AG04450 (cell line): ENCODE measurements at regions not wholly inside any gene's neighbourhood (a gene's known extent, or its start where the extent isn't known, plus 50 kb on each side); places are given as distances from the start of the nearest gene placed in this dataset.
A peak's percentile ranks its signal among the peaks of the same experiment; 100 is the strongest.

ENCODE experiments used
- CTCF ChIA-PET: fragments of 300-600, 350-600 bp; formaldehyde crosslinking; extraction: SDS; loops from one replicate; lab custom pipeline; 2022; ENCODE audit warnings: antibody characterized with exemption, inconsistent platforms; lab: Charles Lee
- POLR2A ChIA-PET: fragments of 350-600 bp; formaldehyde crosslinking; extraction: SDS; loops from one replicate; lab custom pipeline; 2021; ENCODE audit warnings: antibody characterized with exemption, inconsistent platforms; lab: Yijun Ruan, JAX
- DNase-seq: peaks from one replicate; pipeline ENCODE4 v3.0.0-alpha.2; 2011; ENCODE audit warnings: low read depth, low spot score
- H3K27ac ChIP-seq: one replicate; pipeline ENCODE4 v1.5.1; 2012; ENCODE audit warnings: low read depth, low read length, control low read depth
- H3K27me3 ChIP-seq: one replicate; pipeline ENCODE4 v1.6.0; 2012; ENCODE audit warnings: low read length; ENCODE audit not compliant: control insufficient read depth, insufficient read depth
- H3K4me3 ChIP-seq: 2 replicates; pipeline ENCODE4 v1.5.1; 2011; ENCODE audit warnings: mild to moderate bottlenecking, low read depth, low read length, control low read depth
- H3K9me3 ChIP-seq: 2 replicates; pipeline ENCODE4 v1.5.1; 2012; ENCODE audit warnings: low read length; ENCODE audit not compliant: control insufficient read depth, insufficient read depth
- CTCF ChIP-seq: IDR thresholded peaks from 2 replicates; pipeline ENCODE4 v1.5.1; 2011; ENCODE audit warnings: low read depth, low read length, control low read depth, inconsistent platforms

GRCh38 chr4:60805500-60806313 is 394.4 kb upstream of the ADGRL3 start:
- Histone ChIP-seq H3K27me3 (no peaks in the 10 kb centered on the region), H3K27ac (no peak overlapping the region), H3K4me3 (no peak overlapping the region), H3K9me3 (no peaks in the 10 kb centered on the region)
- no peak for DNase-seq
- peak; percentile 66 for TF ChIP-seq CTCF
- CTCF ChIA-PET, result interaction anchor here (0.6 to 2.0 kb wide), 19 partner anchors 10 to 1247 kb away, joined by 3 to 16 read pairs (median 3); no protein-coding TSS in a partner anchor
- POLR2A ChIA-PET, result no interaction called here

GRCh38 chr4:60808726-60809485 is 391.2 kb upstream of the ADGRL3 start:
- Histone ChIP-seq H3K27ac (no peak overlapping the region), H3K27me3 (no peaks in the 10 kb centered on the region), H3K9me3 (no peaks in the 10 kb centered on the region), H3K4me3 (no peak overlapping the region)
- DNase-seq, result no peak
- TF ChIP-seq CTCF, result no peak
- CTCF ChIA-PET, result no interaction called here
- POLR2A ChIA-PET, result no interaction called here

GRCh38 chr4:60809486-60809800 is 390.7 kb upstream of the ADGRL3 start:
- Histone ChIP-seq H3K27me3 (no peaks in the 10 kb centered on the region), H3K27ac (no peak overlapping the region), H3K9me3 (no peaks in the 10 kb centered on the region), H3K4me3 (no peak overlapping the region)
- ChIA-PET CTCF (no interaction called here), POLR2A (no interaction called here)
- TF ChIP-seq CTCF, result no peak
- no peak for DNase-seq

GRCh38 chr4:60812811-60813210 is 387.3 kb upstream of the ADGRL3 start:
- Histone ChIP-seq H3K27me3 (no peaks in the 10 kb centered on the region), H3K4me3 (no peak overlapping the region), H3K27ac (no peak overlapping the region), H3K9me3 (no peaks in the 10 kb centered on the region)
- ChIA-PET POLR2A (no interaction called here), CTCF (no interaction called here)
- TF ChIP-seq CTCF, result no peak
- DNase-seq, result no peak

GRCh38 chr4:60814549-60814948 is 385.6 kb upstream of the ADGRL3 start:
- no peak for TF ChIP-seq CTCF
- no peak for DNase-seq
- Histone ChIP-seq H3K4me3 (no peak overlapping the region), H3K27ac (no peak overlapping the region), H3K9me3 (no peaks in the 10 kb centered on the region), H3K27me3 (no peaks in the 10 kb centered on the region)
- CTCF ChIA-PET, result no interaction called here
- POLR2A ChIA-PET, result no interaction called here
